ENCODE measurements at regions not wholly inside any gene's neighbourhood (a gene's known extent, or its start where the extent isn't known, plus 50 kb on each side); places are given as distances from the start of the nearest gene placed in this dataset.

GRCh38 chr5:35417040-35417439, 186.8 kb upstream of the PRLR start:
- no peak for DNase-seq

GRCh38 chr5:35416217-35416988, 186.1 kb upstream of the PRLR start:
- DNase-seq, result no peak

- no peak for DNase-seq
Measured at GRCh38 chr5:35415309-35415708, 185.0 kb upstream of the PRLR start.

- DNase-seq, result no peak
Measured at GRCh38 chr5:35409361-35409760, 179.1 kb upstream of the PRLR start.

- no peak for DNase-seq
Measured at GRCh38 chr5:35408146-35408545, 177.9 kb upstream of the PRLR start.

- no peak for DNase-seq
Measured at GRCh38 chr5:35407697-35408096, 177.4 kb upstream of the PRLR start.

- no peak for DNase-seq
Measured at GRCh38 chr5:35405938-35406337, 175.7 kb upstream of the PRLR start.

GRCh38 chr5:35404701-35405100, 174.4 kb upstream of the PRLR start:
- DNase-seq, result no peak

GRCh38 chr5:35393901-35394300, 163.6 kb upstream of the PRLR start:
- no peak for DNase-seq

GRCh38 chr5:35384658-35385057, 154.4 kb upstream of the PRLR start:
- no peak for DNase-seq

GRCh38 chr5:35383041-35383440, 152.8 kb upstream of the PRLR start:
- no peak for DNase-seq

GRCh38 chr5:35377653-35378052, 147.4 kb upstream of the PRLR start:
- DNase-seq, result no peak

GRCh38 chr5:35374584-35374983, 144.3 kb upstream of the PRLR start:
- DNase-seq, result no peak

- no peak for DNase-seq
Measured at GRCh38 chr5:35373249-35373648, 143.0 kb upstream of the PRLR start.

- no peak for DNase-seq
Measured at GRCh38 chr5:35372482-35372881, 142.2 kb upstream of the PRLR start.

GRCh38 chr5:35371951-35372426, 141.7 kb upstream of the PRLR start:
- DNase-seq, result no peak

- no peak for DNase-seq
Measured at GRCh38 chr5:35370871-35371270, 140.6 kb upstream of the PRLR start.

- DNase-seq, result no peak
Measured at GRCh38 chr5:35369965-35370790, 139.9 kb upstream of the PRLR start.

- no peak for DNase-seq
Measured at GRCh38 chr5:35367526-35367925, 137.2 kb upstream of the PRLR start.

- DNase-seq, result no peak
Measured at GRCh38 chr5:35365758-35366157, 135.5 kb upstream of the PRLR start.

- no peak for DNase-seq
Measured at GRCh38 chr5:35364350-35364749, 134.1 kb upstream of the PRLR start.

GRCh38 chr5:35363387-35363965, 133.2 kb upstream of the PRLR start:
- DNase-seq, result no peak

- no peak for DNase-seq
Measured at GRCh38 chr5:35362772-35363171, 132.5 kb upstream of the PRLR start.

- DNase-seq, result no peak
Measured at GRCh38 chr5:35360671-35361070, 130.4 kb upstream of the PRLR start.
